ENCODE measurements at regions not wholly inside any gene's neighbourhood (a gene's known extent, or its start where the extent isn't known, plus 50 kb on each side); places are given as distances from the start of the nearest gene placed in this dataset.

GRCh38 chr13:107067381-107067780 lies 499.4 kb upstream of the ARGLU1 start:
- DNase-seq = no peak

- DNase-seq = no peak
These were observed 498.4 kb upstream of the ARGLU1 start for GRCh38 chr13:107066355-107066754.

GRCh38 chr13:107065036-107065435 lies 497.1 kb upstream of the ARGLU1 start:
- no peak for DNase-seq

GRCh38 chr13:107057028-107057631 lies 489.2 kb upstream of the ARGLU1 start:
- no peak for DNase-seq

- no peak for DNase-seq
These were observed 475.4 kb upstream of the ARGLU1 start for GRCh38 chr13:107043021-107043956.

- no peak for DNase-seq
These were observed 467.8 kb upstream of the ARGLU1 start for GRCh38 chr13:107035778-107036177.

GRCh38 chr13:107035186-107035585 lies 467.2 kb upstream of the ARGLU1 start:
- no peak for DNase-seq

GRCh38 chr13:107034236-107034872 lies 466.4 kb upstream of the ARGLU1 start:
- no peak for DNase-seq

GRCh38 chr13:107031716-107032115 lies 463.8 kb upstream of the ARGLU1 start:
- no peak for DNase-seq

- DNase-seq = no peak
These were observed 460.8 kb upstream of the ARGLU1 start for GRCh38 chr13:107028751-107029150.

- DNase-seq = no peak
These were observed 458.1 kb upstream of the ARGLU1 start for GRCh38 chr13:107025991-107026390.

GRCh38 chr13:107023335-107023734 lies 455.4 kb upstream of the ARGLU1 start:
- no peak for DNase-seq

GRCh38 chr13:107020393-107020792 lies 452.5 kb upstream of the ARGLU1 start:
- no peak for DNase-seq

GRCh38 chr13:107018285-107018684 lies 450.3 kb upstream of the ARGLU1 start:
- no peak for DNase-seq

GRCh38 chr13:107006661-107007060 lies 438.7 kb upstream of the ARGLU1 start:
- DNase-seq = no peak

GRCh38 chr13:107005577-107005976 lies 437.6 kb upstream of the ARGLU1 start:
- no peak for DNase-seq

GRCh38 chr13:107003911-107004310 lies 436.0 kb upstream of the ARGLU1 start:
- DNase-seq = no peak

- DNase-seq = no peak
These were observed 430.7 kb upstream of the ARGLU1 start for GRCh38 chr13:106998664-106999063.

GRCh38 chr13:106997696-106998095 lies 429.8 kb upstream of the ARGLU1 start:
- no peak for DNase-seq

GRCh38 chr13:106996867-106997618 lies 429.1 kb upstream of the ARGLU1 start:
- no peak for DNase-seq

GRCh38 chr13:106990594-106990993 lies 422.7 kb upstream of the ARGLU1 start:
- no peak for DNase-seq

- no peak for DNase-seq
These were observed 421.9 kb upstream of the ARGLU1 start for GRCh38 chr13:106989876-106990275.

- DNase-seq = no peak
These were observed 419.5 kb upstream of the ARGLU1 start for GRCh38 chr13:106987427-106987785.

Measured in bone marrow (tissue), 2 donors.